GM12875 (cell line): ENCODE measurements at regions not wholly inside any gene's neighbourhood (a gene's known extent, or its start where the extent isn't known, plus 50 kb on each side); places are given as distances from the start of the nearest gene placed in this dataset.

ENCODE experiments used
- H3K4me3 ChIP-seq: one replicate; pipeline ENCODE4 v1.5.1; 2011; ENCODE audit warnings: low read depth, low read length, control low read depth
- TF ChIP-seq, protein P1 (sequence below): IDR thresholded peaks from 2 replicates; pipeline ENCODE4 v1.5.1; 2011; ENCODE audit warnings: low read depth, mild to moderate bottlenecking, control low read depth, inconsistent platforms, low read length, moderate library complexity, borderline replicate concordance; ENCODE audit not compliant: insufficient read depth

GRCh38 chrX:33307911-33308354 lies 96.6 kb upstream of the DMD start:
- TF ChIP-seq, protein P1, sequence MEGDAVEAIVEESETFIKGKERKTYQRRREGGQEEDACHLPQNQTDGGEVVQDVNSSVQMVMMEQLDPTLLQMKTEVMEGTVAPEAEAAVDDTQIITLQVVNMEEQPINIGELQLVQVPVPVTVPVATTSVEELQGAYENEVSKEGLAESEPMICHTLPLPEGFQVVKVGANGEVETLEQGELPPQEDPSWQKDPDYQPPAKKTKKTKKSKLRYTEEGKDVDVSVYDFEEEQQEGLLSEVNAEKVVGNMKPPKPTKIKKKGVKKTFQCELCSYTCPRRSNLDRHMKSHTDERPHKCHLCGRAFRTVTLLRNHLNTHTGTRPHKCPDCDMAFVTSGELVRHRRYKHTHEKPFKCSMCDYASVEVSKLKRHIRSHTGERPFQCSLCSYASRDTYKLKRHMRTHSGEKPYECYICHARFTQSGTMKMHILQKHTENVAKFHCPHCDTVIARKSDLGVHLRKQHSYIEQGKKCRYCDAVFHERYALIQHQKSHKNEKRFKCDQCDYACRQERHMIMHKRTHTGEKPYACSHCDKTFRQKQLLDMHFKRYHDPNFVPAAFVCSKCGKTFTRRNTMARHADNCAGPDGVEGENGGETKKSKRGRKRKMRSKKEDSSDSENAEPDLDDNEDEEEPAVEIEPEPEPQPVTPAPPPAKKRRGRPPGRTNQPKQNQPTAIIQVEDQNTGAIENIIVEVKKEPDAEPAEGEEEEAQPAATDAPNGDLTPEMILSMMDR: no peak
- H3K4me3 ChIP-seq: no peak overlapping the region

DNA sequence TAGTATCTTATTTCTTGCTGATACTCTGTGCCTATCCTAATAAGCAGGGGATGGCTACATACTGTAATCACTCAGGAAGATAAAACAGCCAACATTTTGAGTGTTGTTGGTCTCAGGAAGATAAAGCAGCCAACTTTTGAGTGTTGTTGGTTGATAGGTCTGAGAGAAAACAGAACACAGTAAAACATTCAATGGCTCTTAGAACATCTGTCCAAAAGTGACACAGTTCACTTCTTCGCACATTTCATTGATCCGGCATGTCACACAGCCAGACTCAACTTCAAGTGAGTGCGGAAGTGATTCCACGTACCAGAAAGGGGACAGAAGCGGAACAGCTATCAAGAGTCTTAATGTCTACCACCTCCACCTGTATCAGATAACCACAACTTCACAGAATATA lies 87.3 kb upstream of the DMD start:
- TF ChIP-seq, protein P1: no peak
- no peak overlapping the region for H3K4me3 ChIP-seq

DNA sequence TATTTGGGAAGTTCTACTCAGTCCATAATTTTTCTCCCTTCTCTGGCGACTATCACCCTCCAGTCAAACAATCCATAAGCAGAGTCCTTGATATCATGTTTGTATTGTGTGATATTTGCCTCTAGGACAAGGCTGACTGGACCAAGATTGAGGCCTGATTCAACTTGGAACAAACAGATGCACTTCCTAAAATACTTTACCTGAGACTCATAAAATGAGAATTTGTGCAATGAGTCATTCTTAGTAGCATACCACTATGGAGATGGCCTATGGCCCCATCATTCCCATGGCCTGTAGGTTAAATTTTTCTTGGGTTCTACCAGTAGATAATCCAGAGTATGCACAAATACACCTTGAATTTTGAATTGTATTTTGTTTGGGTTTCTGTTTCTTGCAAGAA lies 74.2 kb upstream of the DMD start:
- TF ChIP-seq, protein P1: no peak
- no peak overlapping the region for H3K4me3 ChIP-seq

- TF ChIP-seq, protein P1: no peak
- H3K4me3 ChIP-seq: no peak overlapping the region
These were observed 65.7 kb upstream of the DMD start for GRCh38 chrX:33277046-33277445.

GRCh38 chrX:33273535-33273934 lies 62.2 kb upstream of the DMD start:
- no peak overlapping the region for H3K4me3 ChIP-seq
- TF ChIP-seq, protein P1: no peak

DNA sequence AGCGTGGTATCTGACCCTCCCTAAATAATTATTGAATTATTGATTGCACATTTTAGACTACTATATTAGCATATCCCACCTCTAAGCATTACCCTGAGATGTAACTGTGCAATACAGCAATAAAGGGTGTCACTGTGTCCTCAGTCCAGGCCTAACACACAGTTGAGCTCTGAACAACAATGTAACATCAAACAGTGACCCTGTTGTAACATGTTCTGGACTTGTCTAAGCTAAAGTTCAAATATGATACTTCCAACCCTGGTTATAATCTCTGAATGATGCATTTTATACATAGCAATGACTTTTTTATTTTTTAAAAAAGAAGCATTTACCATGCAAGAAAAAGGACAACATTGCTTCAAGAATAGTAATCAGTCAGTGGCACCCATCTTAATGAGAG lies 61.6 kb upstream of the DMD start:
- TF ChIP-seq, protein P1: no peak
- H3K4me3 ChIP-seq: no peak overlapping the region
